Upper lobe of right lung (tissue), 1 donor: ENCODE measurements at regions not wholly inside any gene's neighbourhood (a gene's known extent, or its start where the extent isn't known, plus 50 kb on each side); places are given as distances from the start of the nearest gene placed in this dataset.

Source experiments
- ATAC-seq: fragments of 200-7000 bp; cut with Tn5 transposase; one replicate; pipeline ENCODE4 v1.9.1; 2020; ENCODE audit warnings: mild to moderate bottlenecking, moderate library complexity
- DNase-seq: peaks from one replicate; pipeline ENCODE4 v3.0.0-alpha.2; 2020
- H3K27ac ChIP-seq: fragments of 200-600 bp; one replicate; pipeline ENCODE4 v1.8.0; 2022
- H3K27me3 ChIP-seq: fragments of 200-600 bp; one replicate; pipeline ENCODE4 v1.8.0; 2022; ENCODE audit warnings: mild to moderate bottlenecking
- H3K36me3 ChIP-seq: fragments of 200-600 bp; one replicate; pipeline ENCODE4 v1.8.0; 2022
- H3K4me1 ChIP-seq: fragments of 200-600 bp; one replicate; pipeline ENCODE4 v1.8.0; 2022
- H3K4me3 ChIP-seq: fragments of 200-600 bp; one replicate; pipeline ENCODE4 v1.8.0; 2022; ENCODE audit warnings: mild to moderate bottlenecking
- H3K9me3 ChIP-seq: fragments of 200-600 bp; one replicate; pipeline ENCODE4 v1.8.0; 2022
- intact Hi-C: fragments of 100-400 bp; cut with DNase I; formaldehyde crosslinking; loops from one replicate; pipeline ENCODE4 v1.11.0; 2022
- TF ChIP-seq, protein P1 (sequence below): fragments of 200-600 bp; IDR thresholded peaks from one replicate; pipeline ENCODE4 v1.8.0; 2022; ENCODE audit warnings: antibody characterized with exemption
- donor health status: DM: no; HTN: yes; CAD: no; lungs with severe emphysema.

DNA sequence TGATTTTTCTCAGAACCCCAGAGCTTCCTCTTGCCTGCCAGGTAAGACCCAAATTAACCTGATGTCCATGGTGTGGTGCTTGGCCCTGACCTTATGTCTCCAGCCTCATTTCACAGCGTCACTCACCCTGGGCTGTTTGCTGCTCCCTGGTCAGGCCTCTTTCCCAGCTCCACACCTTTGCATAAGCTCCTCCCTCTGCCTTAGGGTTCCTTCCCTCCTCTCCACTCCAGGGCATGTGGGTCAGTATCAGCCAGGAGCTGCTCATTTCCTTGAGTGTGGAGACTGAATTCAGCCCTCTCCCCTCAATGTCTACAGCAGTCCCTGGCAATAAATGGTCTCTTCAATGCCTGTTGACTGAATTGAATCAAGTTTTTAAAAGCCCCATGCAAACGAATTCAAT is 75.6 kb upstream of the ANKRD34C start:
- no peak overlapping the region for H3K27ac ChIP-seq
- no peaks in the 10 kb centered on the region for H3K4me1 ChIP-seq

DNA sequence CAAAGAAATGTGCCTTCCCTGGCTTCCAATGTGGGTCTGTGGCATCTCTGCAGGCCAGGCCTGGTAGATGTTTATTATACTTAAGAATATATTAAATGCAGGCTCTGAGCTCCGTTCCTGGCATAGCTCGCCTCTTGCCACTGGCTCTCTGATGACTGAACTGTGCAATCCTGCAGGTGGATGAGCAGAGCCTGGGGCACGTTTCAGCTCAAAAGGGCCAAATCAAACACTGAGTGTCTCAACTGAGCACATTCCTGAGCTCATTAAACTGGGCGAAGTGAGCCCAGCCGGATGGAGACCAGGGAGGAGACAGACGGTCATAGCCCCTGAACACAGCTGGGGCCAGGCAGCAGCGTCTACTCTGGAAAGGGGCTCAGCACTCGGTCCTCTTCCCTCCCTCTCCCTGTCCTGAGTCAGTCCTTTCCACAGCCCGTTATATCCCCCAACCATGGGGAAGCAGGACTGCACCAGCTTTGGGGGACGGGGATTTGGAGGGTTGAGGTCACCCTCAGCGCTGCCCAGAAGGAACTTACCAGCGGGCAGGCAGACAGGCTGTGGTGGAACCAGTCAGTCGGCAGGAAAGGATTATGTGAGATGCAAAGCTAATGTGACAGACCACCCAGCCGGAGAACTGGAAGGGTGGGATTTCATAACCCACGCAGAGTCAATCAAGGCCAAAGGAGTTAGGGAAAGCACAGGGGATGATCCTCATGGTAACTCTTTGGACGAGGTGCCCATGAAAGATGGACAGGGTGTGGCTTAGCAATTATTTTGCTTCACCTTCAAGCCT is 77.4 kb upstream of the ANKRD34C start:
- intact Hi-C loops: no loop called here

More for the DNA sequence above, 75.6 kb upstream of the ANKRD34C start:
- Histone ChIP-seq H3K4me3 (no peak overlapping the region), H3K27me3 (peaks cover 50% of the 10 kb centered on the region), H3K9me3 (no peaks in the 10 kb centered on the region), H3K36me3 (no peaks in the 10 kb centered on the region)
- DNase-seq: no peak
- no peak for ATAC-seq
- TF ChIP-seq, protein P1, sequence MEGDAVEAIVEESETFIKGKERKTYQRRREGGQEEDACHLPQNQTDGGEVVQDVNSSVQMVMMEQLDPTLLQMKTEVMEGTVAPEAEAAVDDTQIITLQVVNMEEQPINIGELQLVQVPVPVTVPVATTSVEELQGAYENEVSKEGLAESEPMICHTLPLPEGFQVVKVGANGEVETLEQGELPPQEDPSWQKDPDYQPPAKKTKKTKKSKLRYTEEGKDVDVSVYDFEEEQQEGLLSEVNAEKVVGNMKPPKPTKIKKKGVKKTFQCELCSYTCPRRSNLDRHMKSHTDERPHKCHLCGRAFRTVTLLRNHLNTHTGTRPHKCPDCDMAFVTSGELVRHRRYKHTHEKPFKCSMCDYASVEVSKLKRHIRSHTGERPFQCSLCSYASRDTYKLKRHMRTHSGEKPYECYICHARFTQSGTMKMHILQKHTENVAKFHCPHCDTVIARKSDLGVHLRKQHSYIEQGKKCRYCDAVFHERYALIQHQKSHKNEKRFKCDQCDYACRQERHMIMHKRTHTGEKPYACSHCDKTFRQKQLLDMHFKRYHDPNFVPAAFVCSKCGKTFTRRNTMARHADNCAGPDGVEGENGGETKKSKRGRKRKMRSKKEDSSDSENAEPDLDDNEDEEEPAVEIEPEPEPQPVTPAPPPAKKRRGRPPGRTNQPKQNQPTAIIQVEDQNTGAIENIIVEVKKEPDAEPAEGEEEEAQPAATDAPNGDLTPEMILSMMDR: no peak
- intact Hi-C loops: no loop called here

GRCh38 chr15:79198461-79198860 is 84.1 kb upstream of the ANKRD34C start:
- Histone ChIP-seq H3K36me3 (no peaks in the 10 kb centered on the region), H3K4me1 (no peaks in the 10 kb centered on the region), H3K9me3 (no peaks in the 10 kb centered on the region), H3K27ac (no peak overlapping the region), H3K27me3 (peaks cover 14% of the 10 kb centered on the region), H3K4me3 (no peak overlapping the region)
- no peak for ATAC-seq
- TF ChIP-seq, protein P1: no peak
- intact Hi-C loops: no loop called here
- DNase-seq: no peak

More for the DNA sequence above, 77.4 kb upstream of the ANKRD34C start:
- H3K4me3 ChIP-seq: no peak overlapping the region
- no peaks in the 10 kb centered on the region for H3K4me1 ChIP-seq
- no peaks in the 10 kb centered on the region for H3K9me3 ChIP-seq
- H3K27ac ChIP-seq: no peak overlapping the region
- ATAC-seq (peak; percentile 18), DNase-seq (no peak)
- TF ChIP-seq, protein P1: no peak
- H3K36me3 ChIP-seq: no peaks in the 10 kb centered on the region
- peaks cover 38% of the 10 kb centered on the region for H3K27me3 ChIP-seq

DNA sequence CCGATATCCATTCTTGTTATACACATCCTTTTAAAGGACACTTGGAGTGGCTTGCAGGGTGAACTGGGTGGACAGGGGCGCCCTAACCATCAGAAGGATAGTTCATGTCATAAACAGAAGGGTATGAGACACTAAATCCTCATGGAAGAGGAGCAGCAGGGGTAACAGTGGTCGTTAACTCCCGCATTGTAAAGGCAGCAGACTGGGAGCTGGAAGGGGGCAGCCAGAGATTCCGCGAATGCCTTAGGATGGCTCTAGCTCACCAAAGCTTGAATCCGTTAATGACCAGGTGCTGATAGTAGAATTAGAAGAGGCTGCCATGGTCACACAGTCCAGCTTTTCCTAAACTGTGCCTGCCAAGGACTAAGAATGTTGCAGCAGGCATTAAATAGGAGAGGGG is 85.2 kb upstream of the ANKRD34C start:
- H3K36me3 ChIP-seq: no peaks in the 10 kb centered on the region
- intact Hi-C loops: no loop called here
- H3K27ac ChIP-seq: no peak overlapping the region
- no peak overlapping the region for H3K4me3 ChIP-seq
- no peaks in the 10 kb centered on the region for H3K9me3 ChIP-seq
- no peaks in the 10 kb centered on the region for H3K4me1 ChIP-seq
- ATAC-seq (no peak), DNase-seq (no peak)
- peaks cover 14% of the 10 kb centered on the region for H3K27me3 ChIP-seq
- TF ChIP-seq, protein P1: no peak

DNA sequence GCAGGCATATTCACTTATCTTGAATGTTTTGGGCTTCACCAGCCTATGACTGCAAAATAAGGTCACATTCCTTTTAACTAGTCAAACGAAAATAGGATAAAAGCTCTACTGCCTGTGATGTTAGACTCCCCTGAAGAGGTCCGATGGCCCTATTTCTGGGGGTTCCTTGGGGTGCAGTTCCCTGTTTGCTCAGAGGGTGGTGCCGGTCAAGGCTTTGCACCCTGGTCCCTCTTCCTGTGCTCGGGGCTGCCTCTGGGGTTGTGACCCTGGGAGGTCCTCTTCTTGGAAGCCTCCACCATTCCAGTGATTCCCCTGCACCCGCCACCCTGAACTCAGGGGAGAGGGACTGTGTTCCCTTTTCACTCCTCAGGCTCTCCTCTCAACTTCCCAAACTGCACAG is 86.7 kb upstream of the ANKRD34C start:
- TF ChIP-seq, protein P1: no peak
- no peak for ATAC-seq
- no peak for DNase-seq
- H3K4me3 ChIP-seq: no peak overlapping the region
- H3K36me3 ChIP-seq: no peaks in the 10 kb centered on the region
- peaks cover 14% of the 10 kb centered on the region for H3K27me3 ChIP-seq
- H3K9me3 ChIP-seq: no peaks in the 10 kb centered on the region
- H3K4me1 ChIP-seq: no peaks in the 10 kb centered on the region
- H3K27ac ChIP-seq: no peak overlapping the region
- intact Hi-C loops: no loop called here
